Mucosa of stomach (tissue), 1 donor: ENCODE measurements at regions not wholly inside any gene's neighbourhood (a gene's known extent, or its start where the extent isn't known, plus 50 kb on each side); places are given as distances from the start of the nearest gene placed in this dataset.

Source experiments
- H3K27me3 ChIP-seq: one replicate; pipeline ENCODE4 v1.7.0; 2013; ENCODE audit warnings: mild to moderate bottlenecking, low read length; ENCODE audit not compliant: control insufficient read depth, insufficient read depth
- H3K36me3 ChIP-seq: one replicate; pipeline ENCODE4 v1.7.0; 2013; ENCODE audit warnings: low read length; ENCODE audit not compliant: control insufficient read depth, insufficient read depth
- H3K4me1 ChIP-seq: one replicate; pipeline ENCODE4 v1.7.0; 2013; ENCODE audit warnings: mild to moderate bottlenecking, low read length; ENCODE audit not compliant: control insufficient read depth, insufficient read depth
- H3K4me3 ChIP-seq: one replicate; pipeline ENCODE4 v1.7.0; 2013; ENCODE audit warnings: low read length
- H3K9ac ChIP-seq: one replicate; pipeline ENCODE4 v1.7.0; 2013; ENCODE audit warnings: mild to moderate bottlenecking, low read length, moderate library complexity
- H3K9me3 ChIP-seq: one replicate; pipeline ENCODE4 v1.7.0; 2013; ENCODE audit warnings: mild to moderate bottlenecking, low read length, moderate library complexity; ENCODE audit not compliant: control insufficient read depth
- donor health status: Pancreatic carcinoma.

GRCh38 chr2:42906557-42907411 is 114.4 kb upstream of the HAAO start:
- H3K27me3 ChIP-seq: no peaks in the 10 kb centered on the region
- peak overlapping the region; percentile 54 for H3K9ac ChIP-seq
- no peaks in the 10 kb centered on the region for H3K36me3 ChIP-seq
- H3K4me3 ChIP-seq: no peak overlapping the region
- H3K9me3 ChIP-seq: no peaks in the 10 kb centered on the region
- H3K4me1 ChIP-seq: peaks cover 31% of the 10 kb centered on the region

- Histone ChIP-seq H3K27me3 (no peaks in the 10 kb centered on the region), H3K9me3 (no peaks in the 10 kb centered on the region), H3K4me1 (peaks cover 31% of the 10 kb centered on the region), H3K9ac (peak overlapping the region; percentile 54), H3K36me3 (no peaks in the 10 kb centered on the region), H3K4me3 (no peak overlapping the region)
Measured at GRCh38 chr2:42906111-42906556, 113.8 kb upstream of the HAAO start.

- no peaks in the 10 kb centered on the region for H3K9me3 ChIP-seq
- peaks cover 31% of the 10 kb centered on the region for H3K4me1 ChIP-seq
- H3K4me3 ChIP-seq: no peak overlapping the region
- no peaks in the 10 kb centered on the region for H3K36me3 ChIP-seq
- H3K27me3 ChIP-seq: no peaks in the 10 kb centered on the region
- peak overlapping the region; percentile 54 for H3K9ac ChIP-seq
Measured at GRCh38 chr2:42905341-42906110, 113.1 kb upstream of the HAAO start.

- Histone ChIP-seq H3K9ac (no peak overlapping the region), H3K36me3 (no peaks in the 10 kb centered on the region), H3K4me1 (peaks cover 31% of the 10 kb centered on the region), H3K4me3 (no peak overlapping the region), H3K9me3 (no peaks in the 10 kb centered on the region), H3K27me3 (no peaks in the 10 kb centered on the region)
Measured at GRCh38 chr2:42904576-42904876, 112.1 kb upstream of the HAAO start.

GRCh38 chr2:42903821-42904575 is 111.6 kb upstream of the HAAO start:
- peaks cover 31% of the 10 kb centered on the region for H3K4me1 ChIP-seq
- H3K9me3 ChIP-seq: no peaks in the 10 kb centered on the region
- H3K9ac ChIP-seq: no peak overlapping the region
- H3K36me3 ChIP-seq: no peaks in the 10 kb centered on the region
- H3K27me3 ChIP-seq: no peaks in the 10 kb centered on the region
- H3K4me3 ChIP-seq: no peak overlapping the region

GRCh38 chr2:42902939-42903709 is 110.7 kb upstream of the HAAO start:
- Histone ChIP-seq H3K4me3 (no peak overlapping the region), H3K4me1 (peaks cover 31% of the 10 kb centered on the region), H3K36me3 (no peaks in the 10 kb centered on the region), H3K9ac (no peak overlapping the region), H3K27me3 (no peaks in the 10 kb centered on the region), H3K9me3 (no peaks in the 10 kb centered on the region)

GRCh38 chr2:42901076-42901640 is 108.8 kb upstream of the HAAO start:
- H3K4me1 ChIP-seq: peaks cover 13% of the 10 kb centered on the region
- H3K4me3 ChIP-seq: no peak overlapping the region
- H3K36me3 ChIP-seq: no peaks in the 10 kb centered on the region
- no peaks in the 10 kb centered on the region for H3K9me3 ChIP-seq
- no peaks in the 10 kb centered on the region for H3K27me3 ChIP-seq
- H3K9ac ChIP-seq: no peak overlapping the region

GRCh38 chr2:42900289-42900891 is 108.0 kb upstream of the HAAO start:
- peaks cover 6% of the 10 kb centered on the region for H3K4me1 ChIP-seq
- H3K36me3 ChIP-seq: no peaks in the 10 kb centered on the region
- no peak overlapping the region for H3K4me3 ChIP-seq
- no peaks in the 10 kb centered on the region for H3K27me3 ChIP-seq
- no peak overlapping the region for H3K9ac ChIP-seq
- H3K9me3 ChIP-seq: no peaks in the 10 kb centered on the region

- no peak overlapping the region for H3K9ac ChIP-seq
- no peaks in the 10 kb centered on the region for H3K36me3 ChIP-seq
- no peaks in the 10 kb centered on the region for H3K4me1 ChIP-seq
- H3K27me3 ChIP-seq: no peaks in the 10 kb centered on the region
- no peak overlapping the region for H3K4me3 ChIP-seq
- no peaks in the 10 kb centered on the region for H3K9me3 ChIP-seq
Measured at GRCh38 chr2:42897358-42897757, 105.0 kb upstream of the HAAO start.

GRCh38 chr2:42895791-42896135 is 103.4 kb upstream of the HAAO start:
- Histone ChIP-seq H3K27me3 (no peaks in the 10 kb centered on the region), H3K4me3 (no peak overlapping the region), H3K9me3 (no peaks in the 10 kb centered on the region), H3K4me1 (no peaks in the 10 kb centered on the region), H3K9ac (no peak overlapping the region), H3K36me3 (no peaks in the 10 kb centered on the region)

- no peaks in the 10 kb centered on the region for H3K4me1 ChIP-seq
- no peak overlapping the region for H3K4me3 ChIP-seq
- no peaks in the 10 kb centered on the region for H3K27me3 ChIP-seq
- H3K9ac ChIP-seq: no peak overlapping the region
- H3K9me3 ChIP-seq: no peaks in the 10 kb centered on the region
- no peaks in the 10 kb centered on the region for H3K36me3 ChIP-seq
Measured at GRCh38 chr2:42895134-42895790, 102.9 kb upstream of the HAAO start.
